Neural cell (in vitro differentiated cells): ENCODE measurements at regions not wholly inside any gene's neighbourhood (a gene's known extent, or its start where the extent isn't known, plus 50 kb on each side); places are given as distances from the start of the nearest gene placed in this dataset.

Source experiments
- H2AFZ ChIP-seq: fragments of 200-600, 300-800 bp; sonication (generic), shearing (Covaris generic); 2 replicates; pipeline ENCODE4 v1.6.0; 2014; ENCODE audit warnings: low read depth, mild to moderate bottlenecking, antibody characterized with exemption, low read length, moderate library complexity
- H3F3A ChIP-seq: fragments of 200-600 bp; shearing (Covaris generic); 2 replicates; pipeline ENCODE4 v1.6.1; 2016; ENCODE audit warnings: mild to moderate bottlenecking, moderate library complexity, mixed read lengths, antibody characterized with exemption, low read length; ENCODE audit not compliant: insufficient read depth, poor library complexity, severe bottlenecking
- H3K27ac ChIP-seq: fragments of 200-600, 300-800 bp; sonication (generic), shearing (Covaris generic); 2 replicates; pipeline ENCODE4 v1.5.1; 2014; ENCODE audit warnings: mild to moderate bottlenecking, low read length, moderate library complexity
- H3K27me3 ChIP-seq: fragments of 300-800, 200-600 bp; sonication (generic), shearing (Covaris generic); 2 replicates; pipeline ENCODE4 v1.6.0; 2014; ENCODE audit warnings: mild to moderate bottlenecking, low read depth, low read length, moderate library complexity; ENCODE audit not compliant: insufficient read depth
- H3K36me3 ChIP-seq: fragments of 300-800, 200-600 bp; sonication (generic), shearing (Covaris generic); 2 replicates; pipeline ENCODE4 v1.5.1; 2014; ENCODE audit warnings: mild to moderate bottlenecking, antibody characterized with exemption, low read length, moderate library complexity; ENCODE audit not compliant: insufficient read depth
- H3K4me2 ChIP-seq: fragments of 300-800, 200-600 bp; sonication (generic), shearing (Covaris generic); 2 replicates; pipeline ENCODE4 v1.6.0; 2014; ENCODE audit warnings: mild to moderate bottlenecking, low read length
- H3K4me3 ChIP-seq: fragments of 300-800, 200-600 bp; sonication (generic), shearing (Covaris generic); 2 replicates; pipeline ENCODE4 v1.5.1; 2014; ENCODE audit warnings: mild to moderate bottlenecking, low read length, moderate library complexity
- H3K79me2 ChIP-seq: fragments of 200-600 bp; shearing (Covaris generic); replicated peaks from 2 replicates; pipeline ENCODE4 v1.6.0; 2014; ENCODE audit warnings: mild to moderate bottlenecking, low read length, moderate library complexity; ENCODE audit not compliant: insufficient read depth
- H3K9ac ChIP-seq: fragments of 300-800, 200-600 bp; sonication (generic), shearing (Covaris generic); 2 replicates; pipeline ENCODE4 v1.6.1; 2016; ENCODE audit warnings: mild to moderate bottlenecking, low read length, mixed read lengths
- H3K9me2 ChIP-seq: fragments of 200-600 bp; shearing (Covaris generic); 2 replicates; pipeline ENCODE4 v1.6.1; 2016; ENCODE audit warnings: mild to moderate bottlenecking, low read length, mixed read lengths; ENCODE audit not compliant: insufficient read depth
- H3K9me3 ChIP-seq: fragments of 200-600, 300-800 bp; sonication (generic), shearing (Covaris generic); 2 replicates; pipeline ENCODE4 v1.6.1; 2016; ENCODE audit warnings: mild to moderate bottlenecking, mixed run types, low read length, moderate library complexity, mixed read lengths
- H4K20me1 ChIP-seq: fragments of 200-600 bp; shearing (Covaris generic); 2 replicates; pipeline ENCODE4 v1.6.1; 2016; ENCODE audit warnings: mild to moderate bottlenecking, mixed run types; ENCODE audit not compliant: insufficient read depth
- EP300 ChIP-seq: fragments of 450-650 bp; conservative IDR thresholded peaks from 2 replicates; pipeline ENCODE4 v1.6.1; 2014; ENCODE audit warnings: antibody characterized with exemption, mild to moderate bottlenecking, moderate library complexity; ENCODE audit not compliant: poor library complexity, severe bottlenecking
- EZH2 ChIP-seq: fragments of 200-600, 300-800 bp; shearing (Covaris generic), sonication (generic); IDR thresholded peaks from 2 replicates; pipeline ENCODE4 v1.6.1; 2014; ENCODE audit warnings: antibody characterized with exemption, low read length, borderline replicate concordance, mild to moderate bottlenecking; ENCODE audit not compliant: insufficient read depth, poor library complexity, severe bottlenecking
- MXI1 ChIP-seq: fragments of 450-650 bp; conservative IDR thresholded peaks from 2 replicates; pipeline ENCODE4 v1.6.1; 2014; ENCODE audit warnings: antibody characterized with exemption, mild to moderate bottlenecking; ENCODE audit not compliant: poor library complexity, severe bottlenecking
- POLR2AphosphoS5 ChIP-seq: IDR thresholded peaks from 2 replicates; pipeline ENCODE4 v1.6.1; 2012
- RAD21 ChIP-seq: fragments of 450-650 bp; conservative IDR thresholded peaks from 2 replicates; pipeline ENCODE4 v1.6.1; 2014; ENCODE audit warnings: antibody characterized with exemption, mild to moderate bottlenecking, moderate library complexity
- SMC3 ChIP-seq: fragments of 450-650 bp; conservative IDR thresholded peaks from 2 replicates; pipeline ENCODE4 v1.6.1; 2014; ENCODE audit warnings: antibody characterized with exemption, mild to moderate bottlenecking, moderate library complexity; ENCODE audit not compliant: poor library complexity
- TAF1 ChIP-seq: IDR thresholded peaks from 2 replicates; pipeline ENCODE4 v1.6.1; 2012; ENCODE audit warnings: low read depth
- TF ChIP-seq, protein P1 (sequence below): fragments of 450-650 bp; IDR thresholded peaks from 2 replicates; pipeline ENCODE4 v1.5.1; 2014; ENCODE audit warnings: antibody characterized with exemption, mild to moderate bottlenecking, moderate library complexity; ENCODE audit not compliant: poor library complexity, severe bottlenecking
- TF ChIP-seq, protein P2 (sequence below): IDR thresholded peaks from 2 replicates; pipeline ENCODE4 v1.6.1; 2012; ENCODE audit warnings: borderline replicate concordance

DNA sequence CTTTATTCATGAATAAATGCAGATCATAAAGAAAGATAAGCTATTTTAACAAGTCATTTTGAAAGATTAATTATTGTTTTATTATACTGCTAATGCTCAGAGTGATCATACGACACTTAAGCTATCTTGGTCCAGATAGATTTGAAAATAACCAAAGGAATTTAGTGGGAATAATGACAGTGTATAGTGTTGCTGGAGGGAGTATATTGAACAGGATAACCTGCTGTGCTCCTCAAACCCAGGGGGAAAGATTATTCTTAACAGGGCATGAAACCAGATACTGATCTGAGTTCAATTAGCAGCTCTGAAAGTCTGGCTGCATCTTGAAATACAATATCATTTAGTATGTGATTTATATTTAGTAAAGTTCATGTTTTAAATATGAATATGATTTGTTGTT lies 216.3 kb upstream of the ITGA4 start:
- Histone ChIP-seq H3K79me2 (no peaks in the 10 kb centered on the region), H2AFZ (no peak overlapping the region), H3K27me3 (no peaks in the 10 kb centered on the region), H3K4me2 (no peak overlapping the region), H3K9ac (no peak overlapping the region), H3K27ac (no peak overlapping the region), H3K4me3 (no peak overlapping the region), H3K9me2 (no peaks in the 10 kb centered on the region), H3K9me3 (no peaks in the 10 kb centered on the region), H3K36me3 (no peaks in the 10 kb centered on the region), H3F3A (no peaks in the 10 kb centered on the region), H4K20me1 (no peaks in the 10 kb centered on the region)
- TF ChIP-seq RAD21 (no peak), EZH2 (no peak), TAF1 (no peak), MXI1 (no peak), POLR2AphosphoS5 (no peak), EP300 (no peak)

DNA sequence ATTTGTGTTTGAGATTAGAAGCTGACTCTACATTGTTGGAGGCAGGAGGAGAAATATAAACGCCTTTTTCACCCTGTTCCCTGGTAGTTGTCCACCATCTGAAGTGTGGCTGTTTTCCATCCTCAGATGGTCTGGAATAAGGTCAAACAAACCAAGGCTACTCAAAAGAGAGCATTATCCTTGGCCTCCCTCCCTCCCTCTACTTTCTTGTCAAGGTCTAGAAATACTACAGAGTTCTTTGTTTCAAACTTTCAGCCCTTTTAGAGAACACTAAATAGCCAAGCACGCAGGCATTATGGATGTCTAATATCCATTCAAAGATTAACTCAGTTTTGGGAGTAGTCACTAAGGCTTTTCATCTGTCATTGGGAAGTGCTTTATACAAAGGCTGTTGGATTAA lies 215.8 kb upstream of the ITGA4 start:
- Histone ChIP-seq H3K9me3 (no peaks in the 10 kb centered on the region), H3K79me2 (no peaks in the 10 kb centered on the region), H2AFZ (no peak overlapping the region), H3K4me2 (no peak overlapping the region), H3K27ac (no peak overlapping the region), H3K36me3 (no peaks in the 10 kb centered on the region), H4K20me1 (no peaks in the 10 kb centered on the region), H3K9me2 (no peaks in the 10 kb centered on the region), H3F3A (no peaks in the 10 kb centered on the region), H3K9ac (no peak overlapping the region), H3K4me3 (no peak overlapping the region), H3K27me3 (no peaks in the 10 kb centered on the region)
- TF ChIP-seq TAF1 (no peak), EZH2 (no peak), EP300 (no peak), POLR2AphosphoS5 (no peak), SMC3 (no peak), RAD21 (no peak), MXI1 (no peak)
- TF ChIP-seq, protein P1, sequence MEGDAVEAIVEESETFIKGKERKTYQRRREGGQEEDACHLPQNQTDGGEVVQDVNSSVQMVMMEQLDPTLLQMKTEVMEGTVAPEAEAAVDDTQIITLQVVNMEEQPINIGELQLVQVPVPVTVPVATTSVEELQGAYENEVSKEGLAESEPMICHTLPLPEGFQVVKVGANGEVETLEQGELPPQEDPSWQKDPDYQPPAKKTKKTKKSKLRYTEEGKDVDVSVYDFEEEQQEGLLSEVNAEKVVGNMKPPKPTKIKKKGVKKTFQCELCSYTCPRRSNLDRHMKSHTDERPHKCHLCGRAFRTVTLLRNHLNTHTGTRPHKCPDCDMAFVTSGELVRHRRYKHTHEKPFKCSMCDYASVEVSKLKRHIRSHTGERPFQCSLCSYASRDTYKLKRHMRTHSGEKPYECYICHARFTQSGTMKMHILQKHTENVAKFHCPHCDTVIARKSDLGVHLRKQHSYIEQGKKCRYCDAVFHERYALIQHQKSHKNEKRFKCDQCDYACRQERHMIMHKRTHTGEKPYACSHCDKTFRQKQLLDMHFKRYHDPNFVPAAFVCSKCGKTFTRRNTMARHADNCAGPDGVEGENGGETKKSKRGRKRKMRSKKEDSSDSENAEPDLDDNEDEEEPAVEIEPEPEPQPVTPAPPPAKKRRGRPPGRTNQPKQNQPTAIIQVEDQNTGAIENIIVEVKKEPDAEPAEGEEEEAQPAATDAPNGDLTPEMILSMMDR = no peak
- TF ChIP-seq, protein P2, sequence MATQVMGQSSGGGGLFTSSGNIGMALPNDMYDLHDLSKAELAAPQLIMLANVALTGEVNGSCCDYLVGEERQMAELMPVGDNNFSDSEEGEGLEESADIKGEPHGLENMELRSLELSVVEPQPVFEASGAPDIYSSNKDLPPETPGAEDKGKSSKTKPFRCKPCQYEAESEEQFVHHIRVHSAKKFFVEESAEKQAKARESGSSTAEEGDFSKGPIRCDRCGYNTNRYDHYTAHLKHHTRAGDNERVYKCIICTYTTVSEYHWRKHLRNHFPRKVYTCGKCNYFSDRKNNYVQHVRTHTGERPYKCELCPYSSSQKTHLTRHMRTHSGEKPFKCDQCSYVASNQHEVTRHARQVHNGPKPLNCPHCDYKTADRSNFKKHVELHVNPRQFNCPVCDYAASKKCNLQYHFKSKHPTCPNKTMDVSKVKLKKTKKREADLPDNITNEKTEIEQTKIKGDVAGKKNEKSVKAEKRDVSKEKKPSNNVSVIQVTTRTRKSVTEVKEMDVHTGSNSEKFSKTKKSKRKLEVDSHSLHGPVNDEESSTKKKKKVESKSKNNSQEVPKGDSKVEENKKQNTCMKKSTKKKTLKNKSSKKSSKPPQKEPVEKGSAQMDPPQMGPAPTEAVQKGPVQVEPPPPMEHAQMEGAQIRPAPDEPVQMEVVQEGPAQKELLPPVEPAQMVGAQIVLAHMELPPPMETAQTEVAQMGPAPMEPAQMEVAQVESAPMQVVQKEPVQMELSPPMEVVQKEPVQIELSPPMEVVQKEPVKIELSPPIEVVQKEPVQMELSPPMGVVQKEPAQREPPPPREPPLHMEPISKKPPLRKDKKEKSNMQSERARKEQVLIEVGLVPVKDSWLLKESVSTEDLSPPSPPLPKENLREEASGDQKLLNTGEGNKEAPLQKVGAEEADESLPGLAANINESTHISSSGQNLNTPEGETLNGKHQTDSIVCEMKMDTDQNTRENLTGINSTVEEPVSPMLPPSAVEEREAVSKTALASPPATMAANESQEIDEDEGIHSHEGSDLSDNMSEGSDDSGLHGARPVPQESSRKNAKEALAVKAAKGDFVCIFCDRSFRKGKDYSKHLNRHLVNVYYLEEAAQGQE = no peak
